Heart right ventricle (tissue), 16 donors: ENCODE measurements at regions not wholly inside any gene's neighbourhood (a gene's known extent, or its start where the extent isn't known, plus 50 kb on each side); places are given as distances from the start of the nearest gene placed in this dataset.

Experiments
- ATAC-seq, 8 donors: fragments of 200-7000 bp; cut with Tn5 transposase; one replicate each; pipeline ENCODE4 v1.9.1; 2020; ENCODE audit warnings: mild to moderate bottlenecking in 8 of 8, moderate library complexity in 8 of 8, moderate number of reproducible peaks in 1 of 8
- DNase-seq, 2 donors: peaks; one replicate each; pipeline ENCODE4 v3.0.0-alpha.2; 2020
- H3K27ac ChIP-seq, 10 donors: fragments of 200-600 bp; sonication (generic) in 2 of 10; one replicate each; pipeline versions ENCODE4 v1.5.0 to v1.8.0; 2020 to 2022; ENCODE audit warnings: mild to moderate bottlenecking in 3 of 10
- H3K27me3 ChIP-seq, 7 donors: fragments of 200-600 bp; one replicate each; pipeline ENCODE4 v1.8.0; 2021 to 2022; ENCODE audit warnings: mild to moderate bottlenecking in 2 of 7
- H3K36me3 ChIP-seq, 9 donors: fragments of 200-600 bp; sonication (generic) in 1 of 9; one replicate each; pipeline versions ENCODE4 v1.5.0 to v1.8.0; 2020 to 2022; ENCODE audit warnings: mild to moderate bottlenecking in 2 of 9
- H3K4me1 ChIP-seq, 9 donors: fragments of 200-600 bp; sonication (generic) in 1 of 9; one replicate each; pipeline versions ENCODE4 v1.5.0 to v1.8.0; 2020 to 2022; ENCODE audit warnings: mild to moderate bottlenecking in 4 of 9
- H3K4me3 ChIP-seq, 10 donors: fragments of 200-600 bp; sonication (generic) in 2 of 10; one replicate each; pipeline versions ENCODE4 v1.5.0 to v1.8.0; 2020 to 2022; ENCODE audit warnings: mild to moderate bottlenecking in 7 of 10, moderate library complexity in 2 of 10
- H3K9me3 ChIP-seq, 11 donors: fragments of 200-600 bp in 10 of 11; sonication (generic) in 2 of 11; one replicate each; pipeline versions ENCODE4 v1.5.0 to v1.8.0; 2013 to 2022; ENCODE audit warnings: mild to moderate bottlenecking in 2 of 11, control low read depth in 1 of 11, moderate library complexity in 1 of 11
- CTCF ChIP-seq, 9 donors: fragments of 200-600 bp; sonication (generic) in 2 of 9; IDR thresholded peaks; one replicate each; pipeline versions ENCODE4 v1.5.0 to v1.8.0; 2021 to 2022; ENCODE audit warnings: antibody characterized with exemption in 9 of 9, mild to moderate bottlenecking in 5 of 9, moderate library complexity in 1 of 9
- WGBS, 2 donors: extraction: QIAGEN DNeasy Blood & Tissue Kit; methylation state at CpG; one replicate each; pipeline ENCODE4 v1.1.7; 2013; ENCODE audit warnings: inconsistent platforms in 1 of 2; 5-methylcytosine and 5-hydroxymethylcytosine counted together
- intact Hi-C, 10 donors: fragments of 100-400 bp; cut with DNase I; formaldehyde crosslinking; loops; one replicate each; pipeline versions ENCODE4 v1.11.1 to v1.14.2; 2022
- donor health status: Arrhythmogenic right ventricular cardiomyopathy.
- donor health status: ischemic (EF 13 %, LVEDD 7.1; RV severe dilation, severe dysfunction).
- donor health status: healthy with polysubstance abuse.
- donor health status: DM: no; HTN: yes; CAD: no.
- donor health status: DM: no; HTN: no; CAD: no.
- donor health status: ischemic (EF 25% LVEDD 6.9; RV normal size, moderate dysfunction).
- donor health status: ischemic (EF 25% LVEDD 5.7; RV mildly dilated, moderate dysfunction).
- donor health status: healthy.
- donor health status: DM: yes; HTN: yes; CAD: no.
- donor health status: Ischemic cardiomyopathy.
- donor health status: ischemic (EF 35%, LVEDD 5.7; RV mildly dilated, moderate dysfunction).
- donor health status: nonischemic (EF 11% LVEDD 7.7; RV severe dilation, severe dysfunction).
- donor health status: DM: yes; HTN: yes; CAD: no.
- donor health status: PGD.
- donor health status: ischemic (EF 29% LVEDD 5.4; RV normal size, mild dysfunction).
- donor health status: nonischemic (EF 23%, LVEDD 6.1; RV moderate dilation, normal function).

GRCh38 chr7:63925262-63925625, 73.4 kb upstream of the ZNF722 start:
- no peaks in the 10 kb centered on the region for H3K36me3 ChIP-seq
- ATAC-seq (no peak), DNase-seq (peak in 1 of 2 donors; percentile 6)
- peak overlapping the region; percentile 37 to 95 (median 90) for H3K27ac ChIP-seq
- H3K4me1 ChIP-seq, result peaks cover 0 to 14% (median 6%) of the 10 kb centered on the region in 9 donors
- peak overlapping the region; percentile 47 to 82 (median 66) for H3K4me3 ChIP-seq
- no peak for TF ChIP-seq CTCF (IDR thresholded peaks at IDR 0.05)
- WGBS, 2 donors, result 5 to 28% methylated on average over 12 of the region's 12 CpGs
- intact Hi-C loops, result loop anchor here in 3 of 10 donors (1.0 to 10.0 kb wide), 4 partner anchors 25 to 390 kb away; partner anchors contain the start of genes ZNF727 (in 1 of the 3) and ZNF736 (in 1 of the 3)
- H3K9me3 ChIP-seq, result peaks cover 0 to 63% (median 0%) of the 10 kb centered on the region in 11 donors
- no peaks in the 10 kb centered on the region for H3K27me3 ChIP-seq

GRCh38 chr7:63925626-63926460, 72.8 kb upstream of the ZNF722 start:
- Histone ChIP-seq H3K36me3 (no peaks in the 10 kb centered on the region), H3K9me3 (peaks cover 0 to 63% (median 0%) of the 10 kb centered on the region in 11 donors), H3K27me3 (no peaks in the 10 kb centered on the region), H3K27ac (peak overlapping the region; percentile 73 to 95 (median 90)), H3K4me3 (peak overlapping the region; percentile 47 to 82 (median 66)), H3K4me1 (peaks cover 0 to 14% (median 6%) of the 10 kb centered on the region in 9 donors)
- DNase-seq (peak; percentile 88 to 96), ATAC-seq (peak; percentile 97 to 100 (median 99))
- no peak for TF ChIP-seq CTCF (IDR thresholded peaks at IDR 0.05)
- 2 to 27% methylated on average over 47 of the region's 47 CpGs for WGBS, 2 donors
- intact Hi-C loops, result loop anchor here in 4 of 10 donors (1.0 to 10.0 kb wide), 5 partner anchors 25 to 389 kb away; partner anchors contain the start of genes ZNF727 (in 1 of the 4) and ZNF736 (in 1 of the 4)

GRCh38 chr7:63927261-63927660, 71.4 kb upstream of the ZNF722 start:
- 60 to 82% methylated on average over 5 of the region's 5 CpGs for WGBS, 2 donors
- H3K4me3 ChIP-seq, result peak overlapping the region in 8 of 10 donors; percentile 47 to 82 (median 72)
- ATAC-seq, result no peak
- peak overlapping the region in 5 of 10 donors; percentile 90 to 93 (median 93) for H3K27ac ChIP-seq
- no peak for DNase-seq
- TF ChIP-seq CTCF (IDR thresholded peaks at IDR 0.05), result no peak
- peaks cover 0 to 67% (median 0%) of the 10 kb centered on the region in 11 donors for H3K9me3 ChIP-seq
- peaks cover 0 to 14% (median 6%) of the 10 kb centered on the region in 9 donors for H3K4me1 ChIP-seq
- H3K36me3 ChIP-seq, result no peaks in the 10 kb centered on the region
- intact Hi-C loops, result loop anchor here in 3 of 10 donors (10.0 kb wide), 3 partner anchors 118 to 388 kb away; partner anchors contain the start of genes ZNF727 (in 1 of the 3) and ZNF736 (in 1 of the 3)
- H3K27me3 ChIP-seq, result peaks cover 0 to 13% (median 0%) of the 10 kb centered on the region in 7 donors

GRCh38 chr7:63931057-63931600, 67.5 kb upstream of the ZNF722 start:
- TF ChIP-seq CTCF (IDR thresholded peaks at IDR 0.05), result no peak
- Histone ChIP-seq H3K9me3 (peaks cover 0 to 54% (median 0%) of the 10 kb centered on the region in 11 donors), H3K36me3 (no peaks in the 10 kb centered on the region), H3K27ac (no peak overlapping the region), H3K4me3 (no peak overlapping the region), H3K4me1 (peaks cover 0 to 8% (median 5%) of the 10 kb centered on the region in 9 donors), H3K27me3 (peaks cover 0 to 19% (median 0%) of the 10 kb centered on the region in 7 donors)
- intact Hi-C loops, result loop anchor here in 1 of 10 donors (10.0 kb wide), 1 partner anchor 46 kb away; no protein-coding TSS in a partner anchor
- ATAC-seq (no peak), DNase-seq (no peak)
- whole genome bisulfite sequencing, 2 donors, result 49 to 53% methylated on average over 56 of the region's 56 CpGs
